ENCODE measurements at regions not wholly inside any gene's neighbourhood (a gene's known extent, or its start where the extent isn't known, plus 50 kb on each side); places are given as distances from the start of the nearest gene placed in this dataset.

GRCh38 chr4:177077095-177077971 is 232.3 kb upstream of the NEIL3 start:
- FAIRE-seq (no peak), DNase-seq (ENCODE audit: insufficient read length, low spot score) (no peak)
- no peak for TF ChIP-seq CTCF (IDR thresholded peaks at IDR 0.05; ENCODE audit: insufficient read depth, missing control alignments)

- no peak for FAIRE-seq
- no peak for TF ChIP-seq CTCF (IDR thresholded peaks at IDR 0.05; ENCODE audit: insufficient read depth, missing control alignments)
- DNase-seq (ENCODE audit: insufficient read length, low spot score): no peak
Observed at GRCh38 chr4:177079327-177079726, 230.3 kb upstream of the NEIL3 start.

GRCh38 chr4:177080388-177080787 is 229.3 kb upstream of the NEIL3 start:
- no peak for DNase-seq (ENCODE audit: insufficient read length, low spot score)
- no peak for FAIRE-seq
- no peak for TF ChIP-seq CTCF (IDR thresholded peaks at IDR 0.05; ENCODE audit: insufficient read depth, missing control alignments)

- FAIRE-seq (no peak), DNase-seq (ENCODE audit: insufficient read length, low spot score) (no peak)
- no peak for TF ChIP-seq CTCF (IDR thresholded peaks at IDR 0.05; ENCODE audit: insufficient read depth, missing control alignments)
Observed at GRCh38 chr4:177087060-177087459, 222.6 kb upstream of the NEIL3 start.

GRCh38 chr4:177087499-177087898 is 222.2 kb upstream of the NEIL3 start:
- DNase-seq (ENCODE audit: insufficient read length, low spot score): no peak
- no peak for TF ChIP-seq CTCF (IDR thresholded peaks at IDR 0.05; ENCODE audit: insufficient read depth, missing control alignments)
- no peak for FAIRE-seq

- DNase-seq (ENCODE audit: insufficient read length, low spot score) (no peak), FAIRE-seq (no peak)
- TF ChIP-seq CTCF (IDR thresholded peaks at IDR 0.05; ENCODE audit: insufficient read depth, missing control alignments): no peak
Observed at GRCh38 chr4:177091515-177091914, 218.2 kb upstream of the NEIL3 start.

GRCh38 chr4:177092807-177093206 is 216.9 kb upstream of the NEIL3 start:
- no peak for TF ChIP-seq CTCF (IDR thresholded peaks at IDR 0.05; ENCODE audit: insufficient read depth, missing control alignments)
- DNase-seq (ENCODE audit: insufficient read length, low spot score): no peak
- no peak for FAIRE-seq
